ENCODE measurements at regions not wholly inside any gene's neighbourhood (a gene's known extent, or its start where the extent isn't known, plus 50 kb on each side); places are given as distances from the start of the nearest gene placed in this dataset.
"Not testable (repeated sequence)": the region's sequence is repeated elsewhere in the genome, so short reads cannot be mapped to it uniquely, and the experiment has no call there.

DNA sequence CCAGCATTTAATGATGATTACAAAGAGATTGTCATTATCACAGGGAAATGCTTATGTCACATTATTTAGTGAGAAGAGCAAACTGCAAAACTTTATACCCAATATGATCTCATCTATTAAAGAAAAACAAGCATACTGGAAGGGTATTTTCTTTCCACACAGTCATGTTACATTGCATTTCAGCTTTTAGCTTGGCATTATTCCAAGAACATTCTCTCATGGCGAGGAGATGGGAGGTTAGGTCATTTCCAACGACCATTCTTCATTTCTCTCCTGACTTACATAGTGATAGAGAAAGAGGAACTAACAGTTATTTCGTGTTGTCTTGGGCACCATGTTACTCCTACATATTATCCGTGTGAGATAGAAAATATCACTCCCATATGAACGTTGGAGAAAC lies 309.4 kb upstream of the XYLT1 start:
- DNase-seq: no peak

DNA sequence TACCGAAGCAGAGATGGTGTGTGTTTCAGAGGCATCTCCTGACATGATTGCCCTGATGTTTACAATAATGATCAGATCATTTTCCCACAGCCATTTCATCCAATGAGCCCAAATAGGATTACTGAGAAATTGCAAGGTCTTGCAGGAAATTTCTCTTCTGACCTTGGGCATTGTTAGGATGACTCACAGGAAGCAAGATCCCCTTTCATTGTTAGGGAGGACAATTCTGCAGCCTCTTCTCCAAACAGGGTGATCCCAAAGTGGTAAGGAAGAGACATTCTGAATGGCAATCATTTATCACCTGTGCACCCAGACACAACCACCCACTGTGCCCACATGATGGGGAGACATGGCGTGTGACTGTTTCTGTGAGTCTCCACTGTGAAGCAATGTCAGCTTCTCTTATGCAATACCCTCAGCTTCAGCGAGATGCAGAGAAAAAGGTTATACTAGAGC lies 306.7 kb upstream of the XYLT1 start:
- no peak for DNase-seq

DNA sequence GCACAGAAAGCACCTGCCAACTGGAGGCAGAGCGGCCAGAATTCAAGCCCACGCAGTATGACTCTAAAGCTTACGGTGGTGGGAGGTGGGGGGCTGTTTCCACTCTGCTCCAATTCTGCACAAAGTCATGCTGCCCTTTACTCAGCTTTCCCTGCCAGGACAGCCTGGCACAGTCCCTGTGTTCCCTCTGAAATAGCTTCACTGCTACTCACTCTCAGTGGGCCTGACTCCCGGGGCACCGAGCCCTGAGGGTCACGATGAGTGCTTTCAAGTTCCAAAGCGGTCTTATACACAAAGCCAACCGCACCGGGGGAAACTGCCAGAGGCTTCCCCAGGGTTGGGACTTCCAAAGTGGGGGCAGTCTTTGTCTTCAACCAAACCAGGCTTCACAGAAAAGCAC lies 306.1 kb upstream of the XYLT1 start:
- DNase-seq: no peak

DNA sequence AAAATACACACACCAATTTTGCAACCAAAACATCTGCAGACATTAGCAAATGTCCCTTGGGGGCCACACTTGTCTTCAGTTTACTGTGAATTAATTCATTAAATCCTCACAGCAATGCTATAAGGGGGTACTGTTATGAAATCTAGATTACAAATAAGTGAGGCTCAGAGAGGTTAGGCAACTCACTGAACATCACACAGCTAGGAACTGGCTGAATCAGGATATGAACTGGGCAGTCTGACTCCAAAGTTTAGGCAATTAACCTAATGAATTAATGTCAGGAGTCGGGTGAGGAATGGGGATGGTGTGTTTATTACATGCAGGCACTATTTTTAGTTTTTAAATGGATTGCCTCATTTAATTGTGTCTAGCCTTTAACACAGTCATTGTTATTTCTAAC lies 305.7 kb upstream of the XYLT1 start:
- no peak for DNase-seq

DNA sequence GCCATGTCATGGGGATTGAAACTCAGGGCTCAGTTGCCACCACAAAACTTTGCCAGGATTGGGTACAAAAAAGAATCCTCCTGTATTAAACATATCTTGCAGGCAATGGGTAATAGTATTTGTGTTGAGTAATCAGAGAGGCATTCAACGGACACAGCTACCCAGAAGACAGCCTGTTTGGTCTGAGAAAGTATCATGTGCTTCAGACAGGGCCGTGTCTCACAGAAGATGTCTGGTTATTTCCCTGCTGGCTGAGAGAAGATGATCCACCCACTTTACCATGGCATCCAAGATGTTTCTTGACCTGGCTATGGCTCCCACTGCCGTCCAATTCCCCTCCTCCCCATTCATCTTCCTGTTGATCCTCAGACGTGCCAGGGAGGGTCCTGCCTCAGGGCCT lies 304.3 kb upstream of the XYLT1 start:
- no peak for DNase-seq

DNA sequence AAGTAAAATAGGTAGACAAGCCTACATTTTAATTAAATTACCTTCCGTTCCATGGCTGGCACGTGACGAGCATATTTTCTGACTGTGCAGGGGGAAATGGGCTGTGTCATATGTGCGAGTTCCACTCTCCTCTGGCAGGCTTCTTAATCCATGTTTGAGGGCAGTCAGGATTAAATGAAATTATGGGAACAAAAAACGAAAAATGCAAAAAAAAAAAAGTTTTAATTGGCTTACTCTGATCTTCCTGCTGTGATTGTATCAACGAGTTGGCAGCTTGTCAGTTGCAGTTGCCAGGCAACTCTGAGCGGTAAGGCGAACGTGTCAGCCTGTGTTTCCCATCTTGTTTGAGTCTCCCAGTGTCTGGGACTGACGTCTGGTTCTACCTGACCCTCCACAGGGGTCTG lies 302.9 kb upstream of the XYLT1 start:
- no peak for DNase-seq

DNA sequence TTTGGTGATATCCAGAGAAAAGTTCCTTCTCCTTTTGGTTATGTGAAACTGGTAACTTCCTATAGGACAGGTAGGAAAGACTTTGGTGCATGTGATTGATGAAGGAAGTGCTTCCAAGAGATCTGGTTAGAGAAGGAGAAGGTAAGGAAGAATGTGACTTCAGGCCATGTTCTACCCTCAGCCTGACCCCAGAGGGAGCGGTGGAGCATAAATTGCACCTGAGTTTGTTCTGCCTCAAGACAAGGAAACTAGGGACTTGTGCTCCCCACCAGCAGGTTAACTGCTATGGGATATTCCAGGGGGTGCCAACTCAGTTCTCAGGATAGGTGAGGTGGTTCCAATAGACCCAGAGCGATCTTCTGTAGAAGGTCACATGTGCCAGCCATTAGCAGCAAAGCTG lies 299.3 kb upstream of the XYLT1 start:
- no peak for DNase-seq

DNA sequence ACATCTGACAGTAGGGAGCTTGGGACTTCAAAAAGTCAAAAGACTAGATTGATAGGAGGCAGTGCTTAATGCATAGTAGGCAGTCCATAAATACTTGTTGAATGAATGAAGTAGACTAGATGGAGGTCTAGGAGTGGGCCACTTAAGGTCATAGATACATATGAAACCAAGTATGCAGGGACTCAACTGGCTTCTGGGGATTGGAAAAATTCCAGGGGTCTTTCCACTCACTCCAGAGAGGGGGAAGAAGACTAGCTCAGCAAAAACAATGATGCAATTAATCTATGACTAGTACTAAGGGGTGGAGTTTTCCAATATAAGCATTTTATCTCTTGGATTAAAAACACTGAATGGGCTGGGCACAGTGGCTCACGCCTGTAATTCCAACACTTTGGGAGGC lies 298.3 kb upstream of the XYLT1 start:
- DNase-seq: no peak

DNA sequence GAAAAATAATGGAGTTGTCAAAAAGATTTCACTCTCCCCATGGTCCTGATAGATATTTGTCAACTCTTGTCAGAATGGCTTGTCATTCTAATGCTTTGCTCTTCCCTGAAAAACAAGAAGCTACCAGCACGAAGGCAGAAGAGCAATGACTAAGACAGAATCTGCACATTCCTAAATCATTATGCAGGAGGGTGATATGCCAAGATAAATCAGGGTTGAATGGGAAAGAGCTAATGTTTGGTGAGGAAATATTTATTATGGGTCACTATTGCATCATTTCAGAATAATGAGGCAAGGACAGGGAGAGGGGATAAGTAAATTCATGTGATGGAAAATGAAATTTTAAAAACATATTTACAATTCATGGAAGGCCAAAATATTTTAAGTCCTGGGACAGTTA lies 297.5 kb upstream of the XYLT1 start:
- DNase-seq: no peak

DNA sequence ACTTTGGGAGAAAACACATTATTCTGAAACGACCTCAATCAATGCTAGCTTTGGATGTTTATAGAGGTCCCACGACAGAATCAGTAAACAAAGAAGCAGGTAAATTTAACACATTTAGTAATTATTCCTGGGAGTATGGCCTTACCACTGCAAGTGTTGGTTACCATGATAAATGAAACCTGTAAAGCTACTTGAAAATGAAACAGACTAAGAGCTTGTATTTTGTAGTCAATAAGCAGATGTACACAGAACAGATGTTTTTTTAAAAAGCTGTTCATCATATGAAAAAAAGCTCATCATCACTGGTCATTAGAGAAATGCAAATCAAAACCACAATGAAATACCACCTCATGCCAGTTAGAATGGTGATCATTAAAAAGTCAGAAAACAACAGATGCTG lies 295.3 kb upstream of the XYLT1 start:
- DNase-seq: no peak

DNA sequence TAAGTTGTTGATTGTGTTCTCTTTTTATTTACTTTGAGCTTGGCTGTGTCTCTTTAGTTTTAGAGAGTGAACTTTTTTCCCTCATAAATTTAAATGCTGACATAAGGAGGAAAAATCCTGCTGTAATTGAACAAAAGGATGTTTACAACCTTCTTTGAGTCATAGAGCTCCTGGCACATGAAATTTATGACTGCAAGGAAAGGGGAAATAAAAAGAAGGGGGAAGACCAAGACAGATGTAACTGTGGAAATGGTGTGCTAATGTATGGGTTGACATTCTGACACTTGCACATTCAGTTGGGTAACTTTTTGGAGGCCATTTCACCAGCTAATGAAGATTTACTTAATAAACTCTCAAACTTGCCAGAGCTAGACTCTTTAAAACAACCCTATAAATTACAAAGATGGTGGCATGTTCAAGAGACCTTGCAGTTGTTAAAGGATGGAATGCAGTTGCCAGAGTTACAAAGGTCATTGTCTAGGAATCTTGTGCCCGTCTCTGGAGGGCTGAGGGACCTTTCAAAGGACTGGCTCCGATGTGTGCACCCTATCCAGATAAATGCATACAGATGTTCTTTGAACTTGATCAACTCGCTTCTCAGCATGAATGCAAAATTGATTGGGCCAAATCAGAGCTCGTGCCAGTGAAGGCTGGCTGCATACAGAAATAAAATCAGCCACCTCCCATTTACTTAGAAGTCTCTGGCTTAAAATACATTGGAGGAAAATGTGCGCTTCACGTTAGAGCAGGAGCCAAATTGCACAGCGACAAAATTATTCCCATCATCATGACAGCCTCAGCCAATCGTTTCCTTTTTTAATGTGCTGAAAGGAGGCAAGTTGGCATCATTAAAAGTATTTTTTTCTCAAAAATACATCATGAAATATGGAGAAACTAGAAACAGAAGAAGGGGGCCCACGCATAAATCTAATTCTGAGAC lies 289.0 kb upstream of the XYLT1 start:
- DNase-seq: no peak

DNA sequence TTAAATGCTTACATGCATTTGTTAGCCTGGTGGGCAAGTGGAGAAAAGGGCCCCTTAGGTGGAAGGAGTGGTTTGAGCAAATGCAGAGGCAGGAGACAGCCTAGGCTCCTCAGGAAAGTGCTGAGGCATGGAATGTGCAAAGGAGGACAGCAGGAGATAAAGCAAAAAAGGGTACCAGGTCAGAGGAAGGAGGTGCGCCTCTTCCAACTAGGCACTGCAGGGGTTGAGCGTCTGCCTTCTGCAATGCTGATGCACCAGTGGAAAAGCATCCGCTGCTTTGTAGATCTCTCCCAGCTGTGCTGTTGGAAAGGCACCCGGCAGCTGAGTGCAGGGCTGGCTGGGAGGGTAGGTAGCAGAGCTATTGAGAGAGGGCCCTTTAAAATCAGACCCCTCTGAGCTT lies 287.0 kb upstream of the XYLT1 start:
- DNase-seq: no peak

DNA sequence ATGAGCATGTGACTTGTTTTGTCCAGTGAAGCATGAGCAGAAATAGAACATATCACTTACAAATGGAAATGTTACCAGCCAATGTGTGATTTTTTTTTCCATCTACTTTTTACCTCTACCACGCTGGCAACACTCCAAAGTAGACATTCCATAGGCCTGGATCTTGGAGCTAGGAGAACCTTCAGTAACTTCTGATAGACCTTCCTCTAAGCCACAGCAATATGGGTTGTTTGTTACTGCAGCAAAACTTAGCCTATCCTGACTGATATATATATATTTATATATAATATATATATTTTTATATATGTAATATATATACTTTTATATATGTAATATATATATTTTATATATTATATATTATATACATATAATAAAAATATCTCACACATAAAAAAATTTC lies 284.4 kb upstream of the XYLT1 start:
- no peak for DNase-seq

DNA sequence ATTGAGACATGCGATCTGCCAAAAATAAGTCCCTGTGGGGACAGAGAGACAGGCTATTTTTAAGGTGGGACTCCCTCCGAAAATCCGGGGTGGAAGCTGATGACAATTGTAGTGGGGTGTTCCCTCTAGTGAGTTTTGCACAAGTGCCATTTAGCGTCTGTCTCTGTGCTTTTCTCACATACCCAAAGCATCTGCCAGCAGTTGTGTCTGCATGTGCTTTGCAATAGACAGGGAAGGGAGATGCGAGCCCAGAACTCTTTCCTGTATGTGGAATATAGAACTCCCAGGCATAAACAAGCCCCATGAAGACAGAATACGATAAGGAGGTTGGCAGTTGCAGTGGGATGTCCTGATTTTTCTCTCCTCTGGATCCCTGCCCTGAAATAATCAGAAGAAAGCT lies 282.7 kb upstream of the XYLT1 start:
- no peak for DNase-seq

DNA sequence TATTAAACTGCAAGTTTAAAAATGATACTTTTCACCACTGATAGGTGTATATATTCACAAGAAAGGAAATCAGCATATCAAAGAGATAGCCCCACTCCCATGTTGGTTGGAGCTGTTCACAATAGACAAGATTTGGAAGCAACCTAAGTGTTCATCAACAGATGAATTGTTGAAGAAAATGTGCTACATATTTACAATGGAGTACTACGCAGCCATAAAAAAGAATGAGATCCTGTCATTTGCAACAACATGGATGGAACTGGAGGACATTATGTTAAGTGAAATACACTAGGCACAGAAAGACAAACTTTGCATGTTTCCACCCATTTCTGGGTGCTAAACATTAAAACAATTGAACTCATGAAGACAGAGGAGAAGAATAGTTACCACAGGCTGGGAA lies 278.9 kb upstream of the XYLT1 start:
- no peak for DNase-seq

DNA sequence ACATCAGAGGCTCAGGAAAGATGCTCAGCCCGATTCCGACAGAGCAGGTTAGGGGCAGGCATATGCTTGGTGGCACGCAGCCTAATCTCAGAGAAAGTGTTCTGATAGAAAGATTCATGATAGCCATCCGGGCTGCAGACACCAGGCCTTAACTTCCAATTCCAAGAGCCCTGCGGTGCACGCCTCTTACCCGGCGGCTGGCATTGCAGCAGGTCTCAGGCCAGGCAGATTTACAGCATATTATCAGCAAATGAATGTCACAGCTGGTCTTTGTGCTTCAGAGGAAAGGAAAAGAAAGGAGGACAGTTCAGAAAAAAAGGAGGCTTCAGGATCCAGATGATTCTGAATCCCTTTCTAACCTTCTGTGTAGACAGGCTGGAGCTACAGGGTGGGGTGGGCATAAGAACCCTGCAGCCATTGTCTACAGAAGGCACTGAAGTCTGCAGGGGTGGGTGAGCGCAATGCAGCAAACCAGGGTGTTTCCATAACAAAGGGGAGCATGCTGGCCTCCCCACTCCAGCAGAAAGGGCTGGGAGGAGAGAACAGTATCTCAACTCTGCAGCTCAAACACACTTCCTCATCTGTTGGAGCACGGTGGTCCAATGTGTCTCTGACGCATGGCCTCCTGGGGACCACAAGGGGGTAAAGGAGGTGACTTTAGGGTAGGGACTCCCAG lies 277.4 kb upstream of the XYLT1 start:
- DNase-seq: no peak

DNA sequence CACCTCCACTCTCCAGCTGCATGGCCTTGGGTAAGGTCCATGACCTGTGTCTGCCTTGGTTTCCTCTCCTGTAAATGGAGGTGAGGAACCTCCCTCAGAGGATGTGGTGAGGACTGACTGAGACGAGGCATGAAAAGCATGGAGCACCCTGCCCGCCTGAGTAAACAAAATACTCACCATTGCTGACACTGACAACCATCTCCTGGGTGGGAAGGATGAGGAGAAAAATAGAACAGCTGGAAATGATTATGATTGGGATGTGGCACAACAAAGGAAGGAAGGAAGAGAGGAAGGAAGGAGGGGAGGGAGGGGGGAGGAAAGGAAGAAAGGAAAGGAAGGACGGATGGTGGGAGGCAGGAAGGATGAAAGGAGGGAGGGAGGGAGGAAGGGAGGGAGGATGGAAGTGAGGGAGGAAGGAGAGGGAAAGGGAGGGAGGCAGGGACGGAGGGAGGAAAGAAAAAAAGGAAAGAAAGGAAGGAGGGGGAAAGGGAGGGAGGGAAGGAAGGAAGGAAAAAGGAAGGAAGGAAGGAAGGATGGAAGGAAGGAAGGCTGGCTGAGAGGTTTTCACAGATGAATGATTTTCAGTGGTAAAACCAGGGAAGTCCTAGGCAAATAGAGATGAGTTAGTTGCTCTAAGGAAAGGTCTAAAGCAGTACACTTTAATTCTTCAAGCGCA lies 276.5 kb upstream of the XYLT1 start:
- no peak for DNase-seq

DNA sequence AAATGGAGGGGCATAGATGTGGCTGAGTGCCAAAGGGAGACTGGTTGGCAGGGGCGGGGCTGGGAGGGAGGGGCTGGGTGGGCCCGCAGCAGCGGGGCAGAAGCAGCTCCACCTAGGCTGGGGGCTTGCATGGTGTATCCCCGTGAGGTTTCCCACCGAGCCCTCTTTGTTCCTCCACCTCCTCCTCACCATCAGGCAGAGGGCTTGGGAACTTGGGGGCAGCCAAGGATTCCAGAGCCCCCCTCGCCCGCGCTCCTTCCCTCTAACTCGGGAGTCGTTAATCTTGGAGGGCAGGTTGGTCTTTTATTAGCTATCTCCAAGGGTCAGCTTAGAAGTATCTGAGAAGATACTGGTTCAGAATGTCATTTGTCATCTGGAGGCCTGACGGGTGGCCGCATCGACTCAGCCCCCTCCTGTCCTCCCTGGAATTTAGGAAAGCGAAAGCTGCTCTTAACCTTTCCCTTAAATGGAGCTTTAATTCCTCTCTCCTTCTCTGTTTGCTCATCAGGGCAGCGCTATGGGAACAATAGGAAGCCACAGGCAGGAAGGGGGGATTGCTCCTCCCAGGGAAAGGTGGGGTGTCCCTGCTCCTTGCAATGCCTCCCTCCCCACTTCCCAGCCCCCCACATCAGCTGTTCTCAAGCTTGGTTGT lies 274.3 kb upstream of the XYLT1 start:
- DNase-seq: no peak

DNA sequence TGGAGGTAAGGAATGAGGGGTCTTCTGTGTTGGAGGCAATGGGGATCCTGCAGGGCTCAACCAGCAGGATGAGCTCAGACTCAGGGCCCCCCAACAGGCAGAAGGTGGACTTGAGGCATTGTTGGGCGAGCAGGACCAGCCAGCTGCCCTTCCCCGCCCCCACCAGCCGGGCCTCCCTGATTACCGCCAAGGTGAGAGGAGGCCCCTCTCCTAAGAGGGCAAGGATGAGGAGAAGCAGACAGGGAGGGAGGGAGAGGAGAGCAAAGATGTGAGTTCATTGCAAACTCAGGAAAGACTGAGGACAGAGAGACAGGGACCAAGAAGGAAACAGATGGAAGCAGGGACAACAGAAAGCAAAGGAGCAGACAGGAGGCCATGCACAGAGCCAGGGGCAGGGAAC lies 272.8 kb upstream of the XYLT1 start:
- DNase-seq: no peak

DNA sequence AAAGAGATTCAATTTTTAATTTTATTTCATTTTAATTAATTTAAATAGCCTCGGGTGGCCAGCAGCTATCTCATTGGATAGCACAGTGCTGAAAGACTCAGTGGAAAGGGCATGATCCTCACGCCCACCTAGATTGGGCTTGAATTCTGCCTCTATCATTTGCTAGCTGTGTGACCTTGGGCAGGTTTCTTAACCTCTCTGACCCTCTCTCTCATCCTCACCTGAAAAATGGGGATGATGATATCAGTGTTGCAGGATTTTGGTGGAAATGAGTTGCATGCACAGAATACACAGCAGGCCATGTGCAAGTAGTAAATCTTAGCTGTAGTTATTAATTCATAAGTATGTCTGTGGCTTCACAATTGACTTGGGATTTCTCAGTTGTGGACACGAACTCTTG lies 272.4 kb upstream of the XYLT1 start:
- DNase-seq: no peak

DNA sequence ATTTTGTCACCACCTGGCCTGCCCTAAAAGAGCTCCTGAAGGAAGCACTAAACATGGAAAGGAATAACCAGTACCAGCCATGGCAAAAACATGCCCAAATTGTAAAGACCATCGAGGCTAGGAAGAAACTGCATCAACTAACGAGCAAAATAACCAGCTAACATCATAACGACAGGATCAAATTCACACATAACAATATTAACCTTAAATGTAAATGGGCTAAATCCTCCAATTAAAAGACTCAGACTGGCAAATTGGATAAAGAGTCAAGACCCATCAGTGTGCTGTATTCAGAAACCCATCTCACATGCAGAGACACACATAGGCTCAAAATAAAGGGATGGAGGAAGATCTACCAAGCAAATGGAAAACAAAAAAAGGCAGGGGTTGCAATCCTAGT lies 264.3 kb upstream of the XYLT1 start:
- not testable (repeated sequence) for DNase-seq

DNA sequence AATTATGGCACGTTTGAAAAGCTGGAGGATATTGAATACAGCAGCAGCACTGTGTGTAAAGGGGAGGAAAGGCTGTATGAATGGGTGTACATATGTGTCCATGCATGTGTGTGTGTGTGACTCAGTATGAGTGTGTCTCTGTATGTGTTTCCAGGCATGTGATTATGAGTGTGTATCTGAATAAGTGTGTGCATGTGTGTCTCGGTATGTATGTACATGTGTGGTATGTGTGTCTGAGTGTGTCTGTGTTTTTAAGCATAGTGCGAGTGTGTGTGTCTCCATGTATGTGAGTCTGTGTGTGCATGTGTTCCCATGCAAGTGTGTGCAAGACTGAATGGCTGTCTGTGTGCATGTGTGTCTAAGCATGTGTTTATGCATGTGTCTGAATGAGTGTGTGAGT lies 259.1 kb upstream of the XYLT1 start:
- no peak for DNase-seq

DNA sequence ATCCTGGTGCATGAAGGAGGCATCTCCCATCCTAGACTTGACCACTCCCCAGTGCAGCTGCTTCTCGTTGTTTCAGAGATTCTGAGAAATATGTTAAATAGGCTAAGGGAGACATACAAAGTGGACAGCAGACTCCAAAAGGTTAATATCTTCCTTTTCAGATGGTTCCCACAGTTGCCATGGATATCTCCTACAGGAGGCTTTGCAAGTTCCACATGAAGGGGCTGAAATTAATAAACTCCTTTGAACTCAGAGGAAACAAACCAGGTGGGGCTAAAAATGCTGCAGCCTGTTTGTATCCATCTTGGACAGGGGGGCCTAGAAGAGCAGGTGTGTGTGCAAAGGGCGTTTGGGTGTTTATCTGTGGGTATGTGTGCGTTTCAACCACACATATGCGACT lies 257.4 kb upstream of the XYLT1 start:
- no peak for DNase-seq
